AG04449 (cell line): ENCODE measurements at regions not wholly inside any gene's neighbourhood (a gene's known extent, or its start where the extent isn't known, plus 50 kb on each side); places are given as distances from the start of the nearest gene placed in this dataset.

ENCODE experiments used
- CTCF ChIA-PET: fragments of 350-600 bp; formaldehyde crosslinking; extraction: SDS; loops from one replicate; lab custom pipeline; 2021; ENCODE audit warnings: antibody characterized with exemption; lab: Yijun Ruan, JAX
- POLR2A ChIA-PET: fragments of 400-600, 350-600 bp; formaldehyde crosslinking; extraction: SDS; loops from one replicate; lab custom pipeline; 2020; ENCODE audit warnings: antibody characterized with exemption, inconsistent platforms; lab: Yijun Ruan, JAX
- DNase-seq: peaks from one replicate; pipeline ENCODE4 v3.0.0-alpha.2; 2010; ENCODE audit warnings: low read depth, low spot score
- H3K4me3 ChIP-seq: 2 replicates; pipeline ENCODE4 v1.5.1; 2011; ENCODE audit warnings: low read depth, mild to moderate bottlenecking, control low read depth, low read length
- TF ChIP-seq, protein P1 (sequence below): IDR thresholded peaks from one replicate; pipeline ENCODE4 v1.5.1; 2011; ENCODE audit warnings: mild to moderate bottlenecking, moderate library complexity, low read length, control low read depth, inconsistent platforms; ENCODE audit not compliant: insufficient read depth; ENCODE audit errors: missing control alignments

DNA sequence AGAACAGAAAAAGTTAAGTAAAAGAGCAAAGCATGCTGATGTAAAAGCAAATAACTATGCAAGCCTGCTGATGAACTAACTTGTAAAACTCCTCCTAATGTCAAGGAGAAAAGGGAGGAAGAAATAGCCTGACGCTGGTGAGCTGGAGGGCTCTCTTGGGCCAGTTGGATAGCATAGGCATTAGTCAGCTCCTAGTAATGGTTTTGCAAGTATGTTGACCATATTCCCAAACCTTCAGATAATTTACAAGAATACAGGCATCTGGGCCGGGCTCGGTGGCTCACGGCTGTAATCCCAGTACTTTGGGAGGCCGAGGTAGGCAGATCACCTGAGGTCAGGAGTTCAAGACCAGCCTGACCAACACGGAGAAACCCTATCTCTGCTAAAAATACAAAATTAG lies 871.4 kb downstream of the C12orf50 start:
- TF ChIP-seq, protein P1, sequence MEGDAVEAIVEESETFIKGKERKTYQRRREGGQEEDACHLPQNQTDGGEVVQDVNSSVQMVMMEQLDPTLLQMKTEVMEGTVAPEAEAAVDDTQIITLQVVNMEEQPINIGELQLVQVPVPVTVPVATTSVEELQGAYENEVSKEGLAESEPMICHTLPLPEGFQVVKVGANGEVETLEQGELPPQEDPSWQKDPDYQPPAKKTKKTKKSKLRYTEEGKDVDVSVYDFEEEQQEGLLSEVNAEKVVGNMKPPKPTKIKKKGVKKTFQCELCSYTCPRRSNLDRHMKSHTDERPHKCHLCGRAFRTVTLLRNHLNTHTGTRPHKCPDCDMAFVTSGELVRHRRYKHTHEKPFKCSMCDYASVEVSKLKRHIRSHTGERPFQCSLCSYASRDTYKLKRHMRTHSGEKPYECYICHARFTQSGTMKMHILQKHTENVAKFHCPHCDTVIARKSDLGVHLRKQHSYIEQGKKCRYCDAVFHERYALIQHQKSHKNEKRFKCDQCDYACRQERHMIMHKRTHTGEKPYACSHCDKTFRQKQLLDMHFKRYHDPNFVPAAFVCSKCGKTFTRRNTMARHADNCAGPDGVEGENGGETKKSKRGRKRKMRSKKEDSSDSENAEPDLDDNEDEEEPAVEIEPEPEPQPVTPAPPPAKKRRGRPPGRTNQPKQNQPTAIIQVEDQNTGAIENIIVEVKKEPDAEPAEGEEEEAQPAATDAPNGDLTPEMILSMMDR: no peak
- no peak overlapping the region for H3K4me3 ChIP-seq
- DNase-seq: peak; percentile 92
- ChIA-PET POLR2A (no interaction called here), CTCF (interaction anchor here (0.6 kb wide), 1 partner anchor 709 kb away, joined by 3 read pairs; no protein-coding TSS in a partner anchor)

DNA sequence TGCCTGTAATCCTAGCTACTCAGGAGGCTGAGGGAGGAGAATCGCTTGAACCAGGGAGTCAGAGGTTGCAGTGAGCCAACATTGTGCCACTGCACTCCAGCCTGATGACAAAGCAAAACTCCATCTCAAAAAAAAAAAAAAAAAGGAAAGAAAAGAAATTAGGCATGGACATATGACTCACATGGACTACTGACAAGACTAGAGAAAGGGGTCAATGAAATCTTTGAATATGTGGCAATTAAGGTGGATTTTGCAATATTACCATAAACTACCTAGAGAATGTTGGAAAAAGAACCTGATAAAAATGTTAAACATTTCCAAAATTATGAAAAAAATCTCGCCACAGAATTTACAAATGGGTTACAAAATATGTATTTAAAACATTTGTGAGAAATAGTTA lies 873.6 kb downstream of the C12orf50 start:
- peak; percentile 23 for DNase-seq
- POLR2A ChIA-PET: no interaction called here
- H3K4me3 ChIP-seq: no peak overlapping the region
- TF ChIP-seq, protein P1: no peak
- CTCF ChIA-PET: no interaction called here

DNA sequence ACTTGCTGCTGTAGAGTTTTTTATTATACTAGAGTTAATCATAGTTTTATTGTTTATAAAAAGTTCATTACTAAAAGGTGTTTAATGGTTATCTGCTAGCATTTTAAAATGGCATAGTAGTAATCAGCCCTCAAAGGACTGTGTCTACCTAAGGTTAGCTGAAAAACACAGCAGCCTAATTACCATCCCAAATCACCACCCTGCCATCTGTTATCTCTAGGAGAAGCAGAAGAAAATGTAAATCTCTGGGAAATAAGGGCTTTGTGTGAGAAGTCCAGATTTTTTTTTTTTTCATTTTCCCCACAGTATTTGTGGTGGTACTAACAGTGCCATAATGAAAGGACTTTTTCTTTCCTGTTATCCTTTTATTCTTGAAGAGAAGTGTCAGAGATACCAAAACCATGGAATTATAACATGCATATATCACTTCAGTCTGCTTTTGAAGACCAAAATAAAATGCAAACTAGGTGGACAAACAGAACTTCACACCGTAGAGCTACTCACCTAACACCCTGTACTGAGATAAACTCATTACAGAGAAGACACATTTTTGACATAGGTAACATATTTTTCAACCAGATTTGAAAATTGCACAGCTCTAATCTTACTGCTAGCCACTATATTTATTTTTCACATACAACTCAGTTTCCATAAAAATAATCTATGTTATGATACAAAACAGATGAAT lies 876.2 kb downstream of the C12orf50 start:
- ChIA-PET CTCF (no interaction called here), POLR2A (no interaction called here)
- H3K4me3 ChIP-seq: no peak overlapping the region
- TF ChIP-seq, protein P1: no peak
- no peak for DNase-seq

DNA sequence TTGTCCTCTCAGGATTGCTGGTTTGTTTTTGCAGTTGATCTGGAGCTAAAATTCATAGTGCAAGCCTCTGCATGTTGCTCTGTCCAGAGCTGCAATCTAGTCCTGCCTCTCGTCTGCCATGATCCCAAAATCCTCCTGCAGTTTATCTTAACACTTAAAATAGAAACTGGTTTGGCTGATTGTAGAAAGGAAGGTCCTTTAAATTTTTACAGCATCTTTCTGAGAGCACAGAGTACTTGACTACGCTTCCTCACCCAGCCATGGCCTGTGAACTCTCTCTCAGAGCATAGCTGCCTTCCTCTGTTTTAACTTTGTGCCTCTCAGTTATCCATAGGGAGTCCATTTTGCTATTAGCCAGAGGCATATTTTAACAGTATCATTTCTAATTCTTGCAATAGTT lies 877.1 kb downstream of the C12orf50 start:
- ChIA-PET CTCF (no interaction called here), POLR2A (no interaction called here)
- no peak for DNase-seq

DNA sequence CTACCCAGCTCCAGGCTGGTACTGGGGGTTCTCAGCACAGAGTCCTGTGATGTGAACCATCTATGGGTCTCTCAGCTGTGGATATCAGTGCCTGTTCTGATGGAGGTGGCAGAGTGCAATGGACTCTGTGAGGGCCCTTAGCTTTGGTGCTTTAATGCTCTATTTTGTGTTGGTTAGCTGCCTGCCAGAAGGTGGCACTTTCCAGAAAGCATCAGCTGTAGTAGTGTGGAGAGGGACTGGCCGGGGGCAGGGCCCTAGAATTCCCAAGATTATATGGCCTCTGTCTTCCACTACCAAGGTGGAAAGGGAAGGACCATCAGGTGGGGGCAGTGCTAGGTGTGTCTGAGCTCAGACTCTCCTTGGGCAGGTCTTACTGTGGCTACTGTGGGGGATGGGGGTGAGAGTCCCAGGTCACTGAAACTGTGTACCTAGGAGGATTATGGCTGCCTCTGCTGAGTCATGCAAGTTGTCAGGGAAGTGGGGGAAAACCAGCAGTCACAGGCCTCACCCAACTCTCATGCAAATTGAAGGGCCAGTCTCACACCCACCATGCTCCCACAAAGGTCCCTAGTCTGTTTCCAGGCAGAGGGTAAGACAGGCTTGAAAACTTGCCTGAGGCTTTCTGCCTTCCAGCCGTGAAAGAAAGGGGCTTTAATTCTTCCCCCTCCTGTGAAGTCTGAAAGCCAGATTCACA lies 878.1 kb downstream of the C12orf50 start:
- POLR2A ChIA-PET: no interaction called here
- DNase-seq: no peak
- CTCF ChIA-PET: no interaction called here
- no peak overlapping the region for H3K4me3 ChIP-seq
- TF ChIP-seq, protein P1: no peak

More for the DNA sequence above, 877.1 kb downstream of the C12orf50 start:
- no peak overlapping the region for H3K4me3 ChIP-seq
- TF ChIP-seq, protein P1: no peak

DNA sequence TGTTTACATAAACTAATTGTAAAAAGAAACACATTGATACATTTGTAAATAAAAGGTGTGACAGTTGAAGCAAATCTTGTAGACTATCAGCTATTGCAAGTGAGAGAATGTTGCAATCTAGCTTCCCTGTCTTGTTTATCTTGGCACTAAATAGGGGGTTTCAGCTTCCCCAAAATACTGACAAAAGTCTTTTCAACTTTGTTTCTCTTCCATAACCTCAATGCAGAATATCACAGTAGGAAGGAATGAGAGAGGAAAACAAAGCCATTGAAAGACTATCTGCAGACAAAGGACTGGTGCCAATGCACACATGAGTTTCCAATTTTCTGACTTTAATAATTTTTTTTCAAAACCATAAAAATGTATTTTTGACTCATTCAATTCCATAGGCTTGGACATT lies 886.2 kb upstream of the MGAT4C start:
- TF ChIP-seq, protein P1: no peak
- ChIA-PET POLR2A (no interaction called here), CTCF (no interaction called here)
- DNase-seq: no peak
- no peak overlapping the region for H3K4me3 ChIP-seq
